ENCODE measurements at regions not wholly inside any gene's neighbourhood (a gene's known extent, or its start where the extent isn't known, plus 50 kb on each side); places are given as distances from the start of the nearest gene placed in this dataset.

DNA sequence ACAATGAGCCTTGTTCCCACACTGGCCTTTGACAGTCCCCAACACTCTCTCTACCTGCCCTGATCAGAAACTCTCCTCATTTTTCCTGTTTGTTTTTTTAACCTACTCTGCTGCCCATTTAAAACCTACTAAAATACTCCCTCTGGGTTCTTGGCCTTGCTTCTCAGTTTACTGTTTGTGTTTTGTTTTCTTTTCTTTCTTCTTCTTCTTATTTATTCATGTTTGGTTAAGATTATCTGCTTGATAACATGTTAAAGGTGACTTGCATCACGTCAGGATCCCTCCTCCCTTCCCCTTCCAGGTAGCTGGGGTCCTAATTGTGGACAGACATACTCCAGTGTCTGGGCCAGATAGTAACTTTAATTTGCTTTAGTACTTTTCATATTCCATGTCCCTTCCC is 95.0 kb upstream of the KCNA4 start:
- TF ChIP-seq FOSL1 (IDR thresholded peaks at IDR 0.05; ENCODE audit: low read depth) (no peak), ELF1 (IDR thresholded peaks at IDR 0.05; ENCODE audit: borderline replicate concordance, low read depth) (no peak), EGR1 (IDR thresholded peaks at IDR 0.05; ENCODE audit: low read depth) (no peak), ZNF274 (IDR thresholded peaks at IDR 0.05; ENCODE audit: low read depth, low read length) (no peak), TCF7L2 (IDR thresholded peaks at IDR 0.05; ENCODE audit: borderline replicate concordance, extremely low read depth, insufficient read depth, insufficient read length) (no peak), EZH2phosphoT487 (IDR thresholded peaks at IDR 0.05; ENCODE audit: borderline replicate concordance) (no peak), MAX (IDR thresholded peaks at IDR 0.05) (no peak), JUND (IDR thresholded peaks at IDR 0.05) (no peak), SIN3A (IDR thresholded peaks at IDR 0.05; ENCODE audit: low read depth) (no peak), RAD21 (IDR thresholded peaks at IDR 0.05; ENCODE audit: low read depth) (no peak), ZFX (IDR thresholded peaks at IDR 0.05) (no peak), REST (IDR thresholded peaks at IDR 0.05; ENCODE audit: low read depth) (no peak), POLR2A (IDR thresholded peaks at IDR 0.05; ENCODE audit: borderline replicate concordance, extremely low read depth, insufficient read depth, insufficient read length) (no peak)
- TF ChIP-seq, protein P1, sequence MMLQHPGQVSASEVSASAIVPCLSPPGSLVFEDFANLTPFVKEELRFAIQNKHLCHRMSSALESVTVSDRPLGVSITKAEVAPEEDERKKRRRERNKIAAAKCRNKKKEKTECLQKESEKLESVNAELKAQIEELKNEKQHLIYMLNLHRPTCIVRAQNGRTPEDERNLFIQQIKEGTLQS (IDR thresholded peaks at IDR 0.05) = no peak
- H3K9ac ChIP-seq (ENCODE audit: low read length) = no peak overlapping the region
- ChIA-PET CTCF (interaction anchor here (1.4 kb wide), 1 partner anchor 17 kb away, joined by 3 read pairs; no protein-coding TSS in a partner anchor), RAD21 (ENCODE audit: low non-redundant PET in 1 of 2, low total read pairs in 2 of 2, uncharacterized antibody in 2 of 2, unreplicated experiment in 2 of 2) (no interaction called here), POLR2A (no interaction called here)
- no peak overlapping the region for H3K27ac ChIP-seq (ENCODE audit: low read depth, low read length)
- intact Hi-C loops (cut with micrococcal nuclease) = no loop called here
- H3K4me2 ChIP-seq (ENCODE audit: low read length) = no peak overlapping the region
- no peaks in the 10 kb centered on the region for H3K4me1 ChIP-seq (ENCODE audit: control insufficient read depth in 1 of 2, insufficient read depth in 2 of 2, low read length in 2 of 2)
- no peak overlapping the region for H2AFZ ChIP-seq (ENCODE audit: low read depth, low read length, poor library complexity, severe bottlenecking)
- H4K20me1 ChIP-seq (ENCODE audit: insufficient read depth) = no peaks in the 10 kb centered on the region
- H3K36me3 ChIP-seq (ENCODE audit: control insufficient read depth in 1 of 2, insufficient read depth in 2 of 2, low read length in 2 of 2) = no peaks in the 10 kb centered on the region
- H3K9me2 ChIP-seq (ENCODE audit: insufficient read depth) = no peaks in the 10 kb centered on the region
- no peak overlapping the region for H3K4me3 ChIP-seq (replicated peaks in 1 of 2; ENCODE audit: low read depth in 1 of 2, low read length in 2 of 2)
- ATAC-seq (no peak), DNase-seq (ENCODE audit: low read depth, low spot score) (no peak)
- H3K79me2 ChIP-seq (ENCODE audit: insufficient read depth, low read length) = no peaks in the 10 kb centered on the region
- no peaks in the 10 kb centered on the region for H3K27me3 ChIP-seq (ENCODE audit: insufficient read depth, low read length)
- BruUV-seq (replicated peaks) = no TSS peak
- no peaks in the 10 kb centered on the region for H3K9me3 ChIP-seq (ENCODE audit: control insufficient read depth in 1 of 2, insufficient read depth in 1 of 2, low read depth in 1 of 2, low read length in 2 of 2)

All from HCT116 (cell line).